MCF 10A (cell line): ENCODE measurements at regions not wholly inside any gene's neighbourhood (a gene's known extent, or its start where the extent isn't known, plus 50 kb on each side); places are given as distances from the start of the nearest gene placed in this dataset.

Source experiments
- BruUV-seq: library from RNA; stranded (reverse); fragments of 400-500 nt; replicated peaks from 2 replicates; lab custom pipeline; 2021; lab: Mats Ljungman, UMichigan
- CTCF ChIA-PET: fragments of 300-600 bp; sonication (Branson Sonifier 250); formaldehyde crosslinking; extraction: SDS; loops from one replicate; lab custom pipeline; 2021; ENCODE audit warnings: antibody characterized with exemption, inconsistent platforms; lab: Yijun Ruan, JAX
- POLR2A ChIA-PET: fragments of 300-600, 350-650 bp; sonication (Branson Sonifier 250); formaldehyde crosslinking; extraction: SDS; loops from one replicate; lab custom pipeline; 2020; ENCODE audit warnings: antibody characterized with exemption, inconsistent platforms; lab: Yijun Ruan, JAX
- DNase-seq: peaks from one replicate; pipeline ENCODE4 v3.0.0-alpha.2; 2018; ENCODE audit not compliant: unreplicated experiment
- H3K27ac Mint-ChIP-seq: one replicate; pipeline ENCODE4 v1.8.0; 2022; ENCODE audit warnings: mild to moderate bottlenecking, low read depth, mixed read lengths; ENCODE audit not compliant: unreplicated experiment
- H3K27me3 Mint-ChIP-seq: one replicate; pipeline ENCODE4 v1.8.0; 2022; ENCODE audit warnings: mixed read lengths; ENCODE audit not compliant: insufficient read depth, unreplicated experiment
- H3K36me3 Mint-ChIP-seq: one replicate; pipeline ENCODE4 v1.8.0; 2022; ENCODE audit warnings: mild to moderate bottlenecking, moderate library complexity, mixed read lengths; ENCODE audit not compliant: insufficient read depth, unreplicated experiment
- H3K4me1 Mint-ChIP-seq: one replicate; pipeline ENCODE4 v1.8.0; 2022; ENCODE audit warnings: mixed read lengths; ENCODE audit not compliant: insufficient read depth, unreplicated experiment
- H3K4me3 Mint-ChIP-seq: one replicate; pipeline ENCODE4 v1.8.0; 2022; ENCODE audit warnings: mild to moderate bottlenecking, moderate library complexity, mixed read lengths; ENCODE audit not compliant: unreplicated experiment
- H3K9me3 Mint-ChIP-seq: one replicate; pipeline ENCODE4 v1.8.0; 2022; ENCODE audit warnings: mixed read lengths; ENCODE audit not compliant: unreplicated experiment
- CTCF ChIP-seq: fragments of 200-600 bp; IDR thresholded peaks from one replicate; pipeline ENCODE4 v1.8.0; 2022; ENCODE audit warnings: antibody characterized with exemption, mild to moderate bottlenecking; ENCODE audit not compliant: unreplicated experiment
- intact Hi-C: fragments of 100-400 bp; cut with micrococcal nuclease; formaldehyde crosslinking; loops from 2 replicates; pipeline ENCODE4 v1.14.1; 2022

GRCh38 chr5:122256388-122256787 is 55.6 kb upstream of the SNCAIP start:
- no peak for TF ChIP-seq CTCF
- no TSS peak for BruUV-seq
- intact Hi-C loops: no loop called here
- no peak for DNase-seq
- CTCF ChIA-PET: interaction anchor here (0.6 to 4.5 kb wide), 2 partner anchors 18 to 60 kb away, joined by 3 to 32 read pairs; no protein-coding TSS in a partner anchor
- H3K4me1 Mint-ChIP-seq: peaks cover 24% of the 10 kb centered on the region
- no peaks in the 10 kb centered on the region for H3K27me3 Mint-ChIP-seq
- H3K36me3 Mint-ChIP-seq: no peaks in the 10 kb centered on the region
- H3K9me3 Mint-ChIP-seq: peaks cover 18% of the 10 kb centered on the region
- POLR2A ChIA-PET: interaction anchor here (0.6 to 1.0 kb wide), 3 partner anchors 18 to 347 kb away, joined by 3 to 4 read pairs (median 4); no protein-coding TSS in a partner anchor
- H3K4me3 Mint-ChIP-seq: no peak overlapping the region
- H3K27ac Mint-ChIP-seq: no peak overlapping the region

GRCh38 chr5:122257000-122257399 is 55.0 kb upstream of the SNCAIP start:
- H3K36me3 Mint-ChIP-seq: no peaks in the 10 kb centered on the region
- intact Hi-C loops: no loop called here
- H3K4me1 Mint-ChIP-seq: peaks cover 24% of the 10 kb centered on the region
- DNase-seq: no peak
- no peak for TF ChIP-seq CTCF
- CTCF ChIA-PET: interaction anchor here (4.5 kb wide), 1 partner anchor 61 kb away, joined by 32 read pairs; no protein-coding TSS in a partner anchor
- BruUV-seq: no TSS peak
- peaks cover 18% of the 10 kb centered on the region for H3K9me3 Mint-ChIP-seq
- H3K4me3 Mint-ChIP-seq: no peak overlapping the region
- H3K27me3 Mint-ChIP-seq: no peaks in the 10 kb centered on the region
- no peak overlapping the region for H3K27ac Mint-ChIP-seq
- POLR2A ChIA-PET: interaction anchor here (1.0 kb wide), 1 partner anchor 17 kb away, joined by 4 read pairs; no protein-coding TSS in a partner anchor

GRCh38 chr5:122258241-122258640 is 53.8 kb upstream of the SNCAIP start:
- H3K27me3 Mint-ChIP-seq: no peaks in the 10 kb centered on the region
- peaks cover 18% of the 10 kb centered on the region for H3K9me3 Mint-ChIP-seq
- peak; percentile 74 for DNase-seq
- BruUV-seq: no TSS peak
- POLR2A ChIA-PET: interaction anchor here (0.5 kb wide), 1 partner anchor 528 kb away, joined by 3 read pairs; no protein-coding TSS in a partner anchor
- no peak overlapping the region for H3K4me3 Mint-ChIP-seq
- intact Hi-C loops: no loop called here
- H3K36me3 Mint-ChIP-seq: no peaks in the 10 kb centered on the region
- no peak for TF ChIP-seq CTCF
- H3K4me1 Mint-ChIP-seq: peaks cover 30% of the 10 kb centered on the region
- no peak overlapping the region for H3K27ac Mint-ChIP-seq
- CTCF ChIA-PET: interaction anchor here (0.6 to 4.5 kb wide), 5 partner anchors 15 to 298 kb away, joined by 3 to 32 read pairs (median 3); no protein-coding TSS in a partner anchor

GRCh38 chr5:122258840-122259239 is 53.2 kb upstream of the SNCAIP start:
- ChIA-PET POLR2A (interaction anchor here (0.5 to 1.2 kb wide), 4 partner anchors 15 to 99 kb away, joined by 3 to 4 read pairs (median 4); a partner anchor contains a TSS), CTCF (interaction anchor here (0.6 to 4.5 kb wide), 5 partner anchors 10 to 298 kb away, joined by 3 to 32 read pairs (median 3); no protein-coding TSS in a partner anchor)
- Mint-ChIP-seq H3K27ac (no peak overlapping the region), H3K36me3 (no peaks in the 10 kb centered on the region), H3K9me3 (peaks cover 18% of the 10 kb centered on the region), H3K4me1 (peaks cover 30% of the 10 kb centered on the region), H3K27me3 (no peaks in the 10 kb centered on the region), H3K4me3 (no peak overlapping the region)
- no TSS peak for BruUV-seq
- no peak for TF ChIP-seq CTCF
- intact Hi-C loops: no loop called here
- no peak for DNase-seq
